HCT116 (cell line): ENCODE measurements at regions not wholly inside any gene's neighbourhood (a gene's known extent, or its start where the extent isn't known, plus 50 kb on each side); places are given as distances from the start of the nearest gene placed in this dataset.

Source experiments
- ATAC-seq: fragments of 200-7000 bp; cut with Tn5 transposase; 2 replicates; pipeline ENCODE4 v1.9.1; 2020; ENCODE audit warnings: mild to moderate bottlenecking, moderate library complexity
- BruUV-seq: library from RNA; stranded (reverse); fragments of 400-500 nt; replicated peaks from 2 replicates; lab custom pipeline; 2021; lab: Mats Ljungman, UMichigan
- CTCF ChIA-PET: fragments of 300-600 bp; sonication (Branson Sonifier 250); formaldehyde crosslinking; loops from one replicate; lab custom pipeline; 2021; ENCODE audit warnings: antibody characterized with exemption; lab: Charles Lee
- POLR2A ChIA-PET: fragments of 300-600, 350-600 bp; sonication (Branson Sonifier 250); formaldehyde crosslinking; loops from one replicate; lab custom pipeline; 2021; ENCODE audit warnings: antibody characterized with exemption; lab: Charles Lee
- RAD21 ChIA-PET, 2 experiments: fragments of 300-600 bp; sonication (Branson Sonifier 250); formaldehyde crosslinking; loops; one replicate each; lab custom pipeline; 2023; ENCODE audit warnings: low total read pairs in 2 of 2; ENCODE audit not compliant: uncharacterized antibody in 2 of 2, unreplicated experiment in 2 of 2, low non-redundant PET in 1 of 2; lab: Charles Lee
- DNase-seq: peaks from one replicate; pipeline ENCODE4 v3.0.0-alpha.2; 2010; ENCODE audit warnings: low read depth, low spot score
- H2AFZ ChIP-seq: fragments of 200-600 bp; shearing (Covaris generic), sonication (generic); 2 replicates; pipeline ENCODE4 v1.6.1; 2017; ENCODE audit warnings: low read depth, mixed run types, mixed read lengths, antibody characterized with exemption, low read length; ENCODE audit not compliant: poor library complexity, severe bottlenecking
- H3K27ac ChIP-seq: 2 replicates; pipeline ENCODE4 v1.5.1; 2012; ENCODE audit warnings: low read depth, low read length
- H3K27me3 ChIP-seq: fragments of 200-600 bp; sonication (generic); 2 replicates; pipeline ENCODE4 v1.6.1; 2016; ENCODE audit warnings: mixed run types, low read length, mixed read lengths; ENCODE audit not compliant: insufficient read depth
- H3K36me3 ChIP-seq, 2 experiments: fragments of 200-500 bp in 1 of 2; fragments of 200-600 bp in 1 of 2; sonication (Bioruptor generic) in 1 of 2; sonication (generic) in 1 of 2; 2 replicates each; pipeline versions ENCODE4 v1.5.1 to v1.6.1; 2014 to 2016; ENCODE audit warnings: low read length in 2 of 2, inconsistent platforms in 1 of 2, mixed read lengths in 1 of 2, mixed run types in 1 of 2; ENCODE audit not compliant: insufficient read depth in 2 of 2, control insufficient read depth in 1 of 2
- H3K4me1 ChIP-seq, 2 experiments: fragments of 200-600 bp in 1 of 2; sonication (generic) in 1 of 2; 2 replicates each; pipeline versions ENCODE4 v1.5.1 to v1.6.1; 2012 to 2017; ENCODE audit warnings: low read length in 2 of 2, inconsistent platforms in 1 of 2, mild to moderate bottlenecking in 1 of 2, mixed read lengths in 1 of 2, mixed run types in 1 of 2, moderate library complexity in 1 of 2; ENCODE audit not compliant: insufficient read depth in 2 of 2, control insufficient read depth in 1 of 2
- H3K4me2 ChIP-seq: fragments of 200-600 bp; sonication (generic); 2 replicates; pipeline ENCODE4 v1.6.1; 2017; ENCODE audit warnings: mixed run types, low read length, mixed read lengths
- H3K4me3 ChIP-seq, 2 experiments: fragments of 200-600 bp in 1 of 2; sonication (generic) in 1 of 2; replicated peaks in 1 of 2; 2 replicates each; pipeline ENCODE4 v1.5.1; 2011 to 2016; ENCODE audit warnings: low read length in 2 of 2, control low read depth in 1 of 2, low read depth in 1 of 2, mild to moderate bottlenecking in 1 of 2, mixed read lengths in 1 of 2, mixed run types in 1 of 2
- H3K79me2 ChIP-seq: fragments of 200-600 bp; sonication (generic); 2 replicates; pipeline ENCODE4 v1.6.1; 2017; ENCODE audit warnings: mild to moderate bottlenecking, mixed run types, low read length, moderate library complexity, mixed read lengths; ENCODE audit not compliant: insufficient read depth
- H3K9ac ChIP-seq: fragments of 200-600 bp; sonication (generic); 2 replicates; pipeline ENCODE4 v1.6.1; 2016; ENCODE audit warnings: low read length, mixed read lengths
- H3K9me2 ChIP-seq: fragments of 200-600 bp; sonication (generic), shearing (Covaris generic); 2 replicates; pipeline ENCODE4 v1.6.1; 2017; ENCODE audit warnings: mixed run types, mild to moderate bottlenecking, moderate library complexity; ENCODE audit not compliant: insufficient read depth
- H3K9me3 ChIP-seq, 2 experiments: fragments of 200-500 bp in 1 of 2; fragments of 200-600 bp in 1 of 2; sonication (Bioruptor generic) in 1 of 2; sonication (generic) in 1 of 2; 2 replicates each; pipeline ENCODE4 v1.6.1; 2014 to 2017; ENCODE audit warnings: low read length in 2 of 2, mixed read lengths in 2 of 2, inconsistent platforms in 1 of 2, low read depth in 1 of 2, mild to moderate bottlenecking in 1 of 2, mixed run types in 1 of 2, moderate library complexity in 1 of 2; ENCODE audit not compliant: control insufficient read depth in 1 of 2, insufficient read depth in 1 of 2
- H4K20me1 ChIP-seq: fragments of 200-600 bp; sonication (generic), shearing (Covaris generic); 2 replicates; pipeline ENCODE4 v1.6.1; 2017; ENCODE audit warnings: mixed run types, mild to moderate bottlenecking, moderate library complexity; ENCODE audit not compliant: insufficient read depth
- EGR1 ChIP-seq: IDR thresholded peaks from 2 replicates; pipeline ENCODE4 v1.6.1; 2012; ENCODE audit warnings: low read depth
- FOSL1 ChIP-seq: IDR thresholded peaks from 2 replicates; pipeline ENCODE4 v1.6.1; 2012; ENCODE audit warnings: low read depth
- JUND ChIP-seq: IDR thresholded peaks from 2 replicates; pipeline ENCODE4 v1.6.1; 2012
- POLR2A ChIP-seq: IDR thresholded peaks from 2 replicates; pipeline ENCODE4 v1.7.0; 2011; ENCODE audit warnings: borderline replicate concordance; ENCODE audit not compliant: insufficient read depth, insufficient read length; ENCODE audit errors: extremely low read depth
- POLR2AphosphoS5 ChIP-seq: IDR thresholded peaks from 2 replicates; pipeline ENCODE4 v1.6.1; 2011; ENCODE audit warnings: mild to moderate bottlenecking, low read depth, low read length, moderate library complexity
- REST ChIP-seq: IDR thresholded peaks from 2 replicates; pipeline ENCODE4 v1.6.1; 2012; ENCODE audit warnings: low read depth
- SIN3A ChIP-seq: IDR thresholded peaks from 2 replicates; pipeline ENCODE4 v1.6.1; 2012; ENCODE audit warnings: low read depth
- TCF7L2 ChIP-seq: IDR thresholded peaks from 2 replicates; pipeline ENCODE4 v1.7.0; 2011; ENCODE audit warnings: borderline replicate concordance, inconsistent platforms; ENCODE audit not compliant: insufficient read depth, insufficient read length; ENCODE audit errors: extremely low read depth
- intact Hi-C: fragments of 100-400 bp; cut with micrococcal nuclease; formaldehyde crosslinking; loops from 2 replicates; pipeline ENCODE4 v1.10.0; 2022

- Histone ChIP-seq H3K79me2 (no peaks in the 10 kb centered on the region), H3K9me3 (no peaks in the 10 kb centered on the region), H3K4me1 (peaks cover 2 to 22% of the 10 kb centered on the region in 2 experiments; a peak in 3 of 4 replicates), H2AFZ (no peak overlapping the region), H4K20me1 (no peaks in the 10 kb centered on the region), H3K27me3 (no peaks in the 10 kb centered on the region), H3K9ac (no peak overlapping the region), H3K36me3 (no peaks in the 10 kb centered on the region), H3K9me2 (no peaks in the 10 kb centered on the region), H3K27ac (no peak overlapping the region), H3K4me3 (no peak overlapping the region), H3K4me2 (peak overlapping the region; percentile 34)
- DNase-seq: peak; percentile 4
- TF ChIP-seq FOSL1 (0 out of 2 replicates have a peak, but pooled peaks have one; percentile 14), POLR2A (no peak), EGR1 (peak; percentile 39; the same call in 1 of the 2 replicates), SIN3A (no peak), POLR2AphosphoS5 (no peak), TCF7L2 (no peak), REST (no peak), JUND (peak; percentile 31; the same call in 1 of the 2 replicates)
- intact Hi-C loops: no loop called here
- ChIA-PET CTCF (no interaction called here), RAD21 (no interaction called here), POLR2A (no interaction called here)
- no peak for ATAC-seq
- no TSS peak for BruUV-seq
These were observed 128.9 kb upstream of the TARS1 start for GRCh38 chr5:33311893-33312292.
